ENCODE measurements at regions not wholly inside any gene's neighbourhood (a gene's known extent, or its start where the extent isn't known, plus 50 kb on each side); places are given as distances from the start of the nearest gene placed in this dataset.
"Not testable (repeated sequence)": the region's sequence is repeated elsewhere in the genome, so short reads cannot be mapped to it uniquely, and the experiment has no call there.

- no peak for DNase-seq
Measured at GRCh38 chr11:116698080-116698479, 74.7 kb downstream of the BUD13 start.

DNA sequence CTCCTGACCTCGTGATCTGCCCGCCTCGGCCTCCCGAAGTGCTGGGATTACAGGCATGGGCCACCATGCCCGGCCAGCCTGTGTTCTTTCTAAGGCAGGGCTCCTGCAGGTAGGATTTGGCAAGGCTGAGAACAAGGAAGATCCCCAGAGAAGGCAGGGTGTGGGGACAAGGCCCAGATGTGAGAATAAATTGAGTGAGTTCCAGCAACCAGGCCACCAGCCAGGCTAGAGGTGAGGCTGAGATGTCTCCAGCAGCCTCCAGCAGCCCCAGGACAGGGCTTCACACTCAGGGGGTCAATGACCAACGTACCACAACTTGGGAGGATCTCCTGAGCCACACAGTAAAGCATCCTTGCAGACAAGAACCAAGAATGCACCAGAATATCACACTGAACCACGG is 75.1 kb downstream of the BUD13 start:
- no peak for DNase-seq

- DNase-seq: no peak
Measured at GRCh38 chr11:116697011-116697410, 75.8 kb downstream of the BUD13 start.

GRCh38 chr11:116696381-116696941 is 76.3 kb downstream of the BUD13 start:
- peak; percentile 29 for DNase-seq

DNA sequence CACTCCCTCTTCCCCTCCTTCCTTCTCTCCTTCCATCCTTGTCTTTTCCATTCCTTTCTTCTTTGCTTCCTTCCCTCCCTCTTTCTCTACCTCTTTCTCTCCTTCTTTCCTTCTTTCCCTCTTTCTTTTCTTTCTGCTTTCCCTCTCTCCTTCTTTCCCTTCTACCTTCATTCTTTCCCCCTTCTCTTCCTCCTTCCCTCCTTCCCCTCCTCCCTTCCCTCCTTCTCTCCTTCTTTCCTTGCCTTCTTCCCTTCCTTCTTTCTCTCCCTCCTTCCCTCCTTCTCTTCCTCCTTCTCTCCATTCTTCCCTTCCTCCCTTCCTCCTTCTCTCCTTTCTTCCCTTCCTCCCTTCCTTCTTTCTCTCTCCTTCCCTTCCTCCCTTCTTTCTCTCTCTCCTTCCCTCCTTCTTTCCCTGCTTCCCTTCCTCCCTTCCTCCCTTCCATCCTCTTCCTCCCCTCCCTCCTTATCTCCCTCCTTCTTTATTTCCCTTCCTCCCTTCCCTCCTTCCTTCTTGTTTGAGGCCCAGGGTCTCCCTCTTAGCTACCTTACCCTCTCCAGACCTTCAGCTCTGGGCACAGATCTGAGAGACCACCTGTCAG is 77.0 kb downstream of the BUD13 start:
- DNase-seq: no peak

GRCh38 chr11:116694815-116695590 is 77.8 kb downstream of the BUD13 start:
- DNase-seq: no peak

DNA sequence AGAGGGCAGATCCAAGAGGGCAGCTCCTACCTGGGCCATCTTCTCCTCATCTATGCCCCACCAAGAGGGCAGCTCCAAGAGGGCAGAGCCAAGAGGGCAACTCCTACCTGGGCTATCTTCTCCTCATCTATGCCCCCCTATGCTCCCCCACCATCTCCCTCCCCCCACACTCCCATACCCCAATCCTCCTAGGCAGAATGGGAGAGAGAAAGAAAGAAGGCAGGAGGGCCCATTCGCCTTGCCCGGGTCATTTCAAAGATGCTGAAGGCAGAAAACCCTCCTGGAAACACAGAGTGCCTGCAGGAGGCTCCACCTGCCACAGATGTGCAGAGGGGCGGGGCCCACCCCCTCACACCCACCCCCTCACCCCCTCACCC is 78.5 kb downstream of the BUD13 start:
- DNase-seq: no peak

- DNase-seq: no peak
Measured at GRCh38 chr11:116693593-116694348, 79.0 kb downstream of the BUD13 start.

GRCh38 chr11:116693102-116693570 is 79.7 kb downstream of the BUD13 start:
- DNase-seq: no peak

DNA sequence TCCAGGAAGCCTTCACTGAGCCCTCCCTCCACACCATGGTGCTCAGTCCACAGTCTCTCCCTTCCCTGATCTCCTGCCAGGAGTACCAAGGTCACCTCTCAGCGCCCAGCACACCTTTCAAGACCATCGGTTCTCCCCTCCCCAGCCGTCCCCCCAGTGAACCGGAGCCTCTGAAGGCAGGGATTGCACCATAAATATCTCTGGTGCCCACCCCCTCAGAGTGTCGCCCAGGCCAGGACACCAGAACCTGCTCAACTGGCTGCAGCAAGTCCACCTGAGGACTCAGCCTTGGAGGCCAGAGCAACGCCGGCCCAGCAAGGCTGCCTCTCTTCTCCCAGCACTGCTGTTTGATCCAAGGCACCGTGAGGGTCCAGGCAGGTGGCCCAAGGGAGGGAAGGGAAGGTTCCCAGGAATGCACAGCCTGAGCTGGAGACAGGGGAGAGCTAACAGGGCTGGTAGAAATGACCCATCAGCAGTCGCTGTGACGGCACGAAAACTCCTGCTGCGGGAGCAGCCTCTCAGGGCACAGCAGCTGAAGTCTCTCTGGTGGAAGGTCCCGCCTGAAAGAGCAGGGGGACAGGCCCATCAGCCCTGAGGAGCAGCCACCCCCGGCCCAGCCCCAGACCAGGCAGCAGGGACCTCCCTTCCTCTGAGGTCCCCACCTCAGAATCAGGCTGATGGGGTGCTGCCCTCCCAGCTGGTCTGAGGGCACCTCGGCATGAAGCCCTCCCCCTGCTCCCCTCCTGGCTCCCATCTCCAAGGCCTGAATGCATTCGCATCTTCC is 80.3 kb downstream of the BUD13 start:
- DNase-seq: no peak

GRCh38 chr11:116691771-116692177 is 81.0 kb downstream of the BUD13 start:
- DNase-seq: peak; percentile 43

DNA sequence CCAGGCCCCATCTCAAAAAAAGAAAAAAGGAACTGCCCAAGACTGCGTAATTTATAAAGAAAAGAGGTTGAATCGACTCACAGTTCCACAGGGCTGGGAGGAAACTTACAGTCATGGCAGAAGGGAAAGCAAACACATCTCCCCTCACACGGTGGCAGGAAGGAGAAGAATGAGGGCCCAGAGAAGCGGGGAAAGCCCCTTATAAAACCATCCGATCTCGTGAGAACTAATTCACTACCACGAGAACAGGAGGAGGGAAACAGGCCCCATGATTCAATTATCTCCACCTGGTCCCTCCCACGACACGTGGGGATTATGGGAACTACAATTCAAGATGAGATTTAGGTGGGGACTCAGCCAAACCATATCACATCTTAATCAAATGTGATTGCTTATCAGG is 82.2 kb downstream of the BUD13 start:
- no peak for DNase-seq

DNA sequence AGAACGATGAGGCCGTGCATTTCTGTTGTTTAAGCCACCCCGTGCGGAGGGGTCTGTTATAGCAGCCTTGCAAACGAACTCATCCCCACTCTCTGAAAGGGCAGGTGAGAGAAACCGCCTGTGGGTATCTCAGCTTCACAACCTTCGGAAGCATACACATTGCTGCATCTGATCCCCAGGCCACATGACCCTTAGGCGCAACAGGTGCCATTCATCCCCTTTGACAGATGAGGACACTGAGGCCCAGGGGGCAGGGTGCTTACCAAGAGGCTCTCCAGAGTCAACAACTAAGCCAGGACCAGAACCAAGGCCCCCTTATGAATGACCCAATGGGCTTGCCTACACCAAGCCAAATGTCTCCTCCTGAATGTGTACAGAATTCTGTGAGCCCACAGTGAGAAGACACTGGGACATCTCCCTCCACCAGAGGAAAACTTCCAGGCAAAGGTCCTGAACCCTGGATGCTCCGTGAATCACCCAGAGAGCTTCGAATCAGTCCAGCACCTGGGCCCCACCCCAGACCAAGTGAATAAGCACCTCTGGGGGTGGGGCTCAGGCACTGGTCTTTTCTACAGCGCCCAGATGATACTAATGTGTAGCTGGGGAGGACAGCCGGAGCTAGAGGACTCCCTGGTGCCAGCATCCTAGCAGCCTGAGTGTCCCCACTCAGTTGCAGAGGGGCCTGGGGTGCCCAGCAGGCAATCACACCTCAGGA is 83.2 kb downstream of the BUD13 start:
- DNase-seq: no peak

DNA sequence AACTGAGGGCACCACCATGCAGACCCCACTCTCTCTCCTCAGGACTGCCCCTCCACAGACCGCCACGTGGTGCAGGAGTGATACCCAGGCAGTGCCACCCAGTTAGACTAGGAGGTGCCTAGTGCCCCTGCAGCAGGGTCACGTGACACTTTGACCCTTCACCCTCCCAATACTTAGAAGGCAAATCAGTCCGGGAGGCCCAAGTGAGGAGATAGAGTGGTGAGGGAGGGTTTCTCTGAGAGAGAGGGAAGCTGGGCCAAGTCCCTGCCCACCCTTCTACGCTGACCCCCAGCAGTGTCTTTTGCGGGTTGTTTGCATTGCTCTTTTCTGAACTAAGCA is 84.6 kb downstream of the BUD13 start:
- no peak for DNase-seq

GRCh38 chr11:116687458-116688201 is 85.2 kb downstream of the BUD13 start:
- no peak for DNase-seq

DNA sequence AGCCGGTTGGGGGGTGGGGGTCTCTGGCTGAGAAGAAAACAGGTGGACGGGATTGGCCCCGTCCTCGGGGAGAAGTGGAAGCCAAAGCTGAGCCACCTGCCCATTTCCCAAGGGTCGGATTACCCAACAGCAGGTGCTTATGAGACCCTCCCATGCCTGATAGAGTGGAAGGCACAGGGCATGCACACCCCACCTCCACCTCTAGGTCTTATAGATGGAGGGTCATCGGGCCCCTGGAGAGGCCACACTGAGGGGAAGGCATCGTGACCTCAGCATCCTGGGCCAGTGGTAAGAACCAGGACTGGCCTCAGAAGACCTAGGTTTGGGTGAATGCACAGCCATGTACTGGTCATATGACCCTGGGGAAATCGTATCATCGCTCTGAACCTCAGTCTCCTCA is 85.9 kb downstream of the BUD13 start:
- no peak for DNase-seq

- no peak for DNase-seq
Measured at GRCh38 chr11:116683982-116684381, 88.8 kb downstream of the BUD13 start.

- DNase-seq: no peak
Measured at GRCh38 chr11:116680349-116681125, 92.2 kb downstream of the BUD13 start.

DNA sequence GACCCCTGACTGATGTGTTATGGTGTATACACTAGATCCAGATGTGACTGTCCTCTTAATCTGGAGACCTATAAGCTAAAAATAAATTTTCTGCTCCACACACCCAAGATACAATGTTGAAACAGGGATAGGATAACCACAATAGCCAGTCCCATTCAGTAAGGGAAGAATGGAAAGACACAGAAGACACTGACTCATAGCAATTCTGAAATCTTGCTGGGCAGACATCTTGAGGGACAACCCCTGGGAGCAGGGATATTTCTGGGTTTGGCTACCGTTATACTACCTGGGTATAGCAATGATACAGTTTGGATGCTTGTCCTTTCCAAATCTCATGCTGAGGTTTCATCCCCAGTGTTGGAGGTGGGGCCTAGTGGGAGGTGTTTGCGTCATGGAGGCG is 93.9 kb downstream of the BUD13 start:
- no peak for DNase-seq

- not testable (repeated sequence) for DNase-seq
Measured at GRCh38 chr11:116667318-116667717, 105.5 kb downstream of the BUD13 start.

Measured in EL (cell line).